Calu3 (cell line): ENCODE measurements at regions not wholly inside any gene's neighbourhood (a gene's known extent, or its start where the extent isn't known, plus 50 kb on each side); places are given as distances from the start of the nearest gene placed in this dataset.

Experiments used
- BruUV-seq: library from RNA; stranded (reverse); fragments of 400-500 nt; replicated peaks from 2 replicates; lab custom pipeline; 2021; lab: Mats Ljungman, UMichigan
- CTCF ChIA-PET: fragments of 300-600 bp; sonication (Branson Sonifier 250); formaldehyde crosslinking; loops from one replicate; lab custom pipeline; 2022; ENCODE audit warnings: antibody characterized with exemption; lab: Charles Lee
- DNase-seq: peaks from one replicate; pipeline ENCODE4 v3.0.0; 2022
- H3K27ac Mint-ChIP-seq: one replicate; pipeline ENCODE4 v1.8.0; 2022; ENCODE audit warnings: mixed read lengths; ENCODE audit not compliant: unreplicated experiment
- H3K27me3 Mint-ChIP-seq: one replicate; pipeline ENCODE4 v1.8.0; 2022; ENCODE audit warnings: mixed read lengths; ENCODE audit not compliant: unreplicated experiment
- H3K36me3 Mint-ChIP-seq: one replicate; pipeline ENCODE4 v1.8.0; 2022; ENCODE audit warnings: mild to moderate bottlenecking, moderate library complexity, mixed read lengths; ENCODE audit not compliant: insufficient read depth, unreplicated experiment
- H3K4me1 Mint-ChIP-seq: one replicate; pipeline ENCODE4 v1.8.0; 2022; ENCODE audit warnings: mild to moderate bottlenecking, low read depth, mixed read lengths; ENCODE audit not compliant: unreplicated experiment
- H3K4me3 Mint-ChIP-seq: one replicate; pipeline ENCODE4 v1.8.0; 2022; ENCODE audit warnings: mild to moderate bottlenecking, low read depth, moderate library complexity, mixed read lengths; ENCODE audit not compliant: unreplicated experiment
- H3K9me3 Mint-ChIP-seq: one replicate; pipeline ENCODE4 v1.8.0; 2022; ENCODE audit warnings: low read depth, mixed read lengths; ENCODE audit not compliant: unreplicated experiment
- intact Hi-C: fragments of 100-400 bp; cut with micrococcal nuclease; formaldehyde crosslinking; loops from one replicate; pipeline ENCODE4 v1.10.0; 2022; ENCODE audit not compliant: unreplicated experiment
- TF ChIP-seq, protein P1 (sequence below): fragments of 200-600 bp; IDR thresholded peaks from one replicate; pipeline ENCODE4 v1.8.0; 2022; ENCODE audit warnings: antibody characterized with exemption; ENCODE audit not compliant: unreplicated experiment

DNA sequence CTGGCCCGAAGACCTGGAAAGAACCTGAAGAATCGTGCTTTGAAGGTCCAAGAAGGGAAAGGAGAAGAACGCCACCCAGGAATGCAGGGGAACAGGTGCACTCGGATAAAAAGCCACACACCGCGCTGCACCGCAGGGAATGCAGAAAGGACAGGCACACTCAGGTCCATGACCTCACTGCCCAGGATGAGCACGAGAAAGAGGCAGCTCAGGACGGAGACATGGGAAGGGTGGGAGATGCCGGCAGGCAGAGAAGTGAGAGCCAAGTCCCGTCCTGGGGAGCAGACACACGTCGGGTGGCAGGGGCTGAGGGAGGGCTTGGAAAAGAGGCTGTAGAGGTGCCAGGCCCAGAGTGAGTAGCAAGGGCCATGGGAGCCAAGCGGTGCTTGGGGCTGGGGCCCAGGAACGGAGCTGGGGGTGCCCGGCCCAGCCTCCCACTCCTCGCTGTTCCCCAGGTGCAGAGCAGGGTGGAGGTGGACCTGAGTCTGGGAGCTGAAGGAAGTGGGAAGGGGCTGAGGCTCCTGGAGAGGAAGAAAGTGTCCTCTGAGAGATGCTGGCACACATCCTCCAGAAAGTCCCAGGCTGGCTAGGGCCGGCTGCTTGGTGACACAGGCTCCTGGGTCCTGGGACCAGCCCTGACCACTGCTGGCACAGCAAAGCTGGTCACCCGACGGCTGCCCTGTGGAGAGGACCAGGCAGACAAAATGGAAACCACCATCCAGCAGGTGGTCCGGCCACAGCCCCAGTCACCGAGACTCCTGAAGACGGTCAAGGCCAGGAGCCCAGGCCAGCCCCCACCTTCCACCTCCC, 91.3 kb downstream of the PSMB1 start:
- CTCF ChIA-PET: interaction anchor here (0.5 kb wide), 1 partner anchor 196 kb away, joined by 4 read pairs; no protein-coding TSS in a partner anchor
- intact Hi-C loops: no loop called here
- no TSS peak for BruUV-seq

DNA sequence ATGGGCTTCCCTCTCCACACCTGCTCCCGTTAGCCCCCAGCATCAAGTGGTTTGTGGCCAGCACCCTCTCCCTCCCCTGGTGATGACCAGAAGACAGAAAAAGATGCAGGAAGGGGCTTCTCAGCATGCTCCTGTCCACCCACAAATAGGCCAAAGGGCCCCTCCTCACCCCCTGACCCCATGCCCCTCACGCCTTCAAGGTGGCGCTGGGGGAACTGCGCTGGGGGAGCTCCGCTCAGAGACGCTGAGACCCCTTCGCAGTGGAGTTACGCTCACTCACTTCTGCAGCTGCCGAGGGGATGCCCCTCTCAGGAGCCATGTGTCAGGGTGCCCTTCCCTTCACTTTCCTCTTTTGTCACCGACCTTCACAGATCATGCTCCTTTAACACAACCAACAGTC, 92.0 kb downstream of the PSMB1 start:
- Mint-ChIP-seq H3K27me3 (peaks cover 18% of the 10 kb centered on the region), H3K9me3 (no peaks in the 10 kb centered on the region), H3K4me1 (no peaks in the 10 kb centered on the region), H3K36me3 (no peaks in the 10 kb centered on the region), H3K4me3 (no peak overlapping the region), H3K27ac (no peak overlapping the region)
- no peak for DNase-seq
- intact Hi-C loops: no loop called here
- TF ChIP-seq, protein P1, sequence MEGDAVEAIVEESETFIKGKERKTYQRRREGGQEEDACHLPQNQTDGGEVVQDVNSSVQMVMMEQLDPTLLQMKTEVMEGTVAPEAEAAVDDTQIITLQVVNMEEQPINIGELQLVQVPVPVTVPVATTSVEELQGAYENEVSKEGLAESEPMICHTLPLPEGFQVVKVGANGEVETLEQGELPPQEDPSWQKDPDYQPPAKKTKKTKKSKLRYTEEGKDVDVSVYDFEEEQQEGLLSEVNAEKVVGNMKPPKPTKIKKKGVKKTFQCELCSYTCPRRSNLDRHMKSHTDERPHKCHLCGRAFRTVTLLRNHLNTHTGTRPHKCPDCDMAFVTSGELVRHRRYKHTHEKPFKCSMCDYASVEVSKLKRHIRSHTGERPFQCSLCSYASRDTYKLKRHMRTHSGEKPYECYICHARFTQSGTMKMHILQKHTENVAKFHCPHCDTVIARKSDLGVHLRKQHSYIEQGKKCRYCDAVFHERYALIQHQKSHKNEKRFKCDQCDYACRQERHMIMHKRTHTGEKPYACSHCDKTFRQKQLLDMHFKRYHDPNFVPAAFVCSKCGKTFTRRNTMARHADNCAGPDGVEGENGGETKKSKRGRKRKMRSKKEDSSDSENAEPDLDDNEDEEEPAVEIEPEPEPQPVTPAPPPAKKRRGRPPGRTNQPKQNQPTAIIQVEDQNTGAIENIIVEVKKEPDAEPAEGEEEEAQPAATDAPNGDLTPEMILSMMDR: no peak
- CTCF ChIA-PET: no interaction called here
- BruUV-seq: no TSS peak

More for the DNA sequence above, 91.3 kb downstream of the PSMB1 start:
- Mint-ChIP-seq H3K4me3 (no peak overlapping the region), H3K27me3 (peaks cover 18% of the 10 kb centered on the region), H3K27ac (no peak overlapping the region), H3K36me3 (no peaks in the 10 kb centered on the region), H3K4me1 (no peaks in the 10 kb centered on the region), H3K9me3 (no peaks in the 10 kb centered on the region)
- DNase-seq: no peak
- TF ChIP-seq, protein P1: no peak

DNA sequence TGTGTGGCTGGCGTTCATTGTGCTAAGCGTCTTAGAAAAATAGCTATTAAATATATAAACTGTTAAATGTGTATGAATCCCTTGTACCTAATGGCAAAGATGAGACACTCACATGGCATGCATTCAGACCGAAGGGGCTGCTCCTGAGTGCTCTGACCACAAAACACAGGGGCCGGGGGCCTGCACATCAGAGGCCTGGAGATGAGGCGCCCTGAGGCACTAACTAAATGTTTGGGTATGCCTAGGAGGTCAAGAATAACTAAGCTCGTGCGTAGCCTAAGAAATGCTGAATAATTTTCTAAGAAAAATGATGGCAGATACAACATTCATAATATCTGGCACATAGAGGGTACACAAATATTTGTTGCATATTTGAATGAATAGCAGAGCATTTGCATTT, 92.5 kb downstream of the PSMB1 start:
- TF ChIP-seq, protein P1: no peak
- intact Hi-C loops: no loop called here
- H3K9me3 Mint-ChIP-seq: no peaks in the 10 kb centered on the region
- H3K27me3 Mint-ChIP-seq: peaks cover 18% of the 10 kb centered on the region
- no peaks in the 10 kb centered on the region for H3K36me3 Mint-ChIP-seq
- no peak overlapping the region for H3K27ac Mint-ChIP-seq
- BruUV-seq: no TSS peak
- no peaks in the 10 kb centered on the region for H3K4me1 Mint-ChIP-seq
- DNase-seq: no peak
- H3K4me3 Mint-ChIP-seq: no peak overlapping the region
- CTCF ChIA-PET: no interaction called here

DNA sequence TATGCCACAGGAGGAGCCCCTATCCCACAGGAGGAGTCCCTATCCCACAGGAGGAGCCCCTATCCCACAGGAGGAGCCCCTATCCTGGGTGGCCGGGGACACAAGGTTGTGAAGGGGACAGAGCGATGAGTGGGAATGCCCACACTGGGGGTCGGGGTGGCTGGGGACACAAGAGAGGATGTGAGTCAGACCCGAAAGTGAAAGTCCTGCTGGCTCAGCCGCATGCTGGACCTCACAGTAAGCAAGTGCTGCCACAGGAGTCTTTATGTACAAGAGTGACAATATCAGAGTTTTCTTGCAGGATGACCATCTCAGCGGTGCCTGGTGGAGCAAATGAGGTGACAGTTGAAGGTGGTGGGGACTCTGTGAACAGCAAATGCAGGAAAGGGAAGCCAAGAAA, 93.7 kb downstream of the PSMB1 start:
- intact Hi-C loops: no loop called here
- peak; percentile 13 for DNase-seq

More for the DNA sequence above, 93.7 kb downstream of the PSMB1 start:
- Mint-ChIP-seq H3K36me3 (no peaks in the 10 kb centered on the region), H3K4me3 (peak overlapping the region; percentile 41), H3K9me3 (no peaks in the 10 kb centered on the region), H3K27ac (no peak overlapping the region), H3K4me1 (no peaks in the 10 kb centered on the region), H3K27me3 (peaks cover 18% of the 10 kb centered on the region)
- BruUV-seq: no TSS peak
- TF ChIP-seq, protein P1: no peak
- CTCF ChIA-PET: no interaction called here
